Fibroblast of mammary gland (primary cell): ENCODE measurements at regions not wholly inside any gene's neighbourhood (a gene's known extent, or its start where the extent isn't known, plus 50 kb on each side); places are given as distances from the start of the nearest gene placed in this dataset.

ENCODE experiments used
- DNase-seq: peaks from one replicate; pipeline ENCODE4 v3.0.0-alpha.2; 2010; ENCODE audit warnings: low read depth
- H3K4me3 ChIP-seq: 2 replicates; pipeline ENCODE4 v1.5.1; 2011; ENCODE audit warnings: low read depth, mild to moderate bottlenecking, low read length, moderate library complexity; ENCODE audit not compliant: control insufficient read depth
- TF ChIP-seq, protein P1 (sequence below): conservative IDR thresholded peaks from 2 replicates; pipeline ENCODE4 v1.5.1; 2011; ENCODE audit warnings: low read depth, low read length, inconsistent platforms; ENCODE audit not compliant: control insufficient read depth, insufficient read depth

DNA sequence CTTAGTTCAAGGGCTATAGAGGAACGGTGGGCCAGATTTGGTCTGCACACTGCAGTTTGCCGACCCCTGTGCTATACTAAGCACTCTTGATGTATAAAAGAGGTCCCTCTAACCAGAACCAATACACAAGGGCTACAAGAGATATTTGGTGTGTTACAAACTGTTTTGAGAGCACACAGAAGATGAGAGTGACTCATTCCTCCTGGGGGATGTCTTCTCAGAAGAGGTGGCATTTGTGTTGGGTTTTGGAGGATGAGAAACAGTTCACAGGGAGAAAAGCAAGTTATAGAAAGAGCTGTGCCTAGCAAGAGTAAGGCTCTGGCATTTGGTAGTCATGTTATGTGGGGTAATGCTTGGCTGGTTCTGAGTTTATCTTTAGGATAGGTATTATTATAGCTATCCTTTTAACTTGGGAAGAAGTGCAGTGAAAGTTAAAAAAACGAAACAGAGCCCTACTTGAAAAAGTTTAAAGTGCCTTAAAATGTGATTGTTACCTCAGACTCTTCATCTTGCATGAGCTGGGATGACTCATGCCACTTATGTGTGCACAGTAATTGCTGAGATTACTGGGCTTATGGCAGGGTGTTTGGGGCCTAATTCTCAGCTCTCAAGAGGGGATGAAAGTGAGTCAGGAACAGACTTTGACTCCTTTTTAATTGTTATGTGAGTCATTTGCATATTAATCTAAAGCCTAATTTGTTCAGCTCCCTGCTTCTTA is 160.4 kb downstream of the KIF20B start:
- TF ChIP-seq, protein P1, sequence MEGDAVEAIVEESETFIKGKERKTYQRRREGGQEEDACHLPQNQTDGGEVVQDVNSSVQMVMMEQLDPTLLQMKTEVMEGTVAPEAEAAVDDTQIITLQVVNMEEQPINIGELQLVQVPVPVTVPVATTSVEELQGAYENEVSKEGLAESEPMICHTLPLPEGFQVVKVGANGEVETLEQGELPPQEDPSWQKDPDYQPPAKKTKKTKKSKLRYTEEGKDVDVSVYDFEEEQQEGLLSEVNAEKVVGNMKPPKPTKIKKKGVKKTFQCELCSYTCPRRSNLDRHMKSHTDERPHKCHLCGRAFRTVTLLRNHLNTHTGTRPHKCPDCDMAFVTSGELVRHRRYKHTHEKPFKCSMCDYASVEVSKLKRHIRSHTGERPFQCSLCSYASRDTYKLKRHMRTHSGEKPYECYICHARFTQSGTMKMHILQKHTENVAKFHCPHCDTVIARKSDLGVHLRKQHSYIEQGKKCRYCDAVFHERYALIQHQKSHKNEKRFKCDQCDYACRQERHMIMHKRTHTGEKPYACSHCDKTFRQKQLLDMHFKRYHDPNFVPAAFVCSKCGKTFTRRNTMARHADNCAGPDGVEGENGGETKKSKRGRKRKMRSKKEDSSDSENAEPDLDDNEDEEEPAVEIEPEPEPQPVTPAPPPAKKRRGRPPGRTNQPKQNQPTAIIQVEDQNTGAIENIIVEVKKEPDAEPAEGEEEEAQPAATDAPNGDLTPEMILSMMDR = no peak
- peak; percentile 77 for DNase-seq
- H3K4me3 ChIP-seq = no peak overlapping the region

DNA sequence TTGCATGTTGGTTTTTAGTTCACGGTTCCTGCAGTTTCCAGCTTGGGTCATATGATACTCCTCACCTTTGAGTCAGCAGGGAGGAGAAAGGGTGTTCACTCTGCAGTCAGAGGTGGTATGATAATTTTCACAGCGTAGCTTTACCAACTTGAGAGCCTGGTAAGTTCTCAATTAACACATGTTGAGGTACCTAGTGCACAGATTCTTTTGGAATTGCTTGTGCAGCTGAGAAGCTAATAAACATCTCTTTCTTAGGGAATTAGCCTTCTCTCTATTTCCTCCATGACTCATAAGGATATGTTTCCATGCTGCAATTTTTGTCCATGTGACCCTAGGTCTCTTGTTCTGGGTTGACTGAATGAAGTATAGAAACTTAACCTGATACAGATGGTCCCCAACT is 166.6 kb downstream of the KIF20B start:
- peak; percentile 54 for DNase-seq
- TF ChIP-seq, protein P1 = no peak
- no peak overlapping the region for H3K4me3 ChIP-seq

- peak; percentile 24 for DNase-seq
- TF ChIP-seq, protein P1 = no peak
- no peak overlapping the region for H3K4me3 ChIP-seq
These were observed 167.8 kb downstream of the KIF20B start for GRCh38 chr10:89869180-89869579.

DNA sequence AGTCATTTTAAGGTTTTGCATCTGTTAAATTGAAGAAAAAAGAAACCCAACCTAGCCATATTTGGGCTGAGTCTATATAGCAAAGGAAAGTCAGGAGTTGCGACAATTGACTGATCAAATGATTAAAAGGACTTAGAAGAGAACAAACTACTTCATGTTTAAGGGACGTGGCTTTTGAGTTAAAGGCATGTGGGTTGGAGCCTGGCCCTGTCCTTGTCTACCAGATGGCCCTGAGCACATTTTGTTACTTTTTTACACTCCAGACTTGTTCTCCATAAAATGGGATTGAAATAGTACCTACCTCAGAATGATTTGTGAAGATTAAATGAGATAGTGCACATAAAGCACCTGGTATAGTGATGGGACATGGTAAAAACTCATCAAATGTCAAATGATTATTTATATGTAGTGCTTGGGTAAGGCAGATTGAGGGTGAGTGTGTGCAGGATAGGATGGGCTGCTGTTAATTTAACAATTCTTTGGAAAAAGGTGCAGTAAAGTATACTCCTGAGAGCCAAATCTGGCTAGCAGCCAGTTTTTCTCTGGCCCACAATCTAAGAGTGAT is 168.3 kb downstream of the KIF20B start:
- TF ChIP-seq, protein P1 = no peak
- H3K4me3 ChIP-seq = no peak overlapping the region
- no peak for DNase-seq

GRCh38 chr10:89870936-89871335 is 169.5 kb downstream of the KIF20B start:
- H3K4me3 ChIP-seq = no peak overlapping the region

GRCh38 chr10:89873055-89873454 is 171.7 kb downstream of the KIF20B start:
- TF ChIP-seq, protein P1 = no peak
- no peak for DNase-seq
- no peak overlapping the region for H3K4me3 ChIP-seq

More at GRCh38 chr10:89870936-89871335, 169.5 kb downstream of the KIF20B start:
- DNase-seq = no peak
- TF ChIP-seq, protein P1 = no peak
